SK-N-DZ (cell line): ENCODE measurements at regions not wholly inside any gene's neighbourhood (a gene's known extent, or its start where the extent isn't known, plus 50 kb on each side); places are given as distances from the start of the nearest gene placed in this dataset.

Experiments used
- small RNA-seq, 2 experiments: library from RNA; depleted of rRNA; stranded (forward); fragments of <200 nt; gene quantifications; one replicate each; pipeline ENCODE3, GENCODE V24; 2014

Small RNA genes lying in the stretch of these regions (small RNA-seq; reads per million reads assigned to genes)
- gene MIR1233-2: 0 reads per million in 2 experiments
